Breast epithelium (tissue), 4 donors: ENCODE measurements at regions not wholly inside any gene's neighbourhood (a gene's known extent, or its start where the extent isn't known, plus 50 kb on each side); places are given as distances from the start of the nearest gene placed in this dataset.

ENCODE experiments used
- DNase-seq, 2 donors: peaks; one replicate each; pipeline ENCODE4 v3.0.0-alpha.2; 2019; ENCODE audit warnings: low spot score in 2 of 2
- H3K27ac ChIP-seq, 2 donors: fragments of 200-600 bp; sonication (generic) in 1 of 2; one replicate each; pipeline ENCODE4 v1.5.1; 2016 to 2019; ENCODE audit warnings: mild to moderate bottlenecking in 1 of 2
- H3K27me3 ChIP-seq, 2 donors: fragments of 200-600 bp; sonication (generic) in 1 of 2; one replicate each; pipeline versions ENCODE4 v1.5.1 to v1.6.0; 2017 to 2019; ENCODE audit warnings: control low read depth in 1 of 2, mild to moderate bottlenecking in 1 of 2
- H3K36me3 ChIP-seq: fragments of 200-600 bp; one replicate; pipeline ENCODE4 v1.5.1; 2019
- H3K4me1 ChIP-seq, 2 donors: fragments of 200-600 bp; sonication (generic); one replicate each; pipeline ENCODE4 v1.5.1; 2016 to 2019; ENCODE audit warnings: control low read depth in 1 of 2
- H3K4me3 ChIP-seq, 3 donors: fragments of 200-600 bp; sonication (generic); 1 replicate in 2 of 3; 2 replicates in 1 of 3; pipeline ENCODE4 v1.5.1; 2016 to 2019; ENCODE audit warnings: mild to moderate bottlenecking in 3 of 3, moderate library complexity in 2 of 3
- H3K9me3 ChIP-seq, 2 donors: fragments of 200-600 bp; sonication (generic) in 1 of 2; one replicate each; pipeline ENCODE4 v1.5.1; 2016 to 2019; ENCODE audit warnings: control low read depth in 1 of 2
- CTCF ChIP-seq, 3 donors: fragments of 450-650 bp; IDR thresholded peaks; one replicate each; pipeline ENCODE4 v1.5.1; 2016 to 2017; ENCODE audit warnings: antibody characterized with exemption in 3 of 3, mild to moderate bottlenecking in 3 of 3, moderate library complexity in 3 of 3
- POLR2A ChIP-seq: fragments of 450-650 bp; IDR thresholded peaks from one replicate; pipeline ENCODE4 v1.6.1; 2016; ENCODE audit warnings: antibody characterized with exemption, mild to moderate bottlenecking, moderate library complexity
- POLR2AphosphoS5 ChIP-seq, 3 donors: sonication (generic); formaldehyde crosslinking; IDR thresholded peaks; one replicate each; pipeline ENCODE4 v1.6.1; 2017; ENCODE audit warnings: antibody characterized with exemption in 3 of 3
- intact Hi-C: fragments of 100-400 bp; cut with DNase I; formaldehyde crosslinking; loops from one replicate; pipeline ENCODE4 v1.15.1; 2023; ENCODE audit warnings: low total_unique reads

GRCh38 chr10:58107506-58107905 lies 160.2 kb downstream of the IPMK start:
- no peak for DNase-seq
- intact Hi-C loops = no loop called here
- Histone ChIP-seq H3K9me3 (no peaks in the 10 kb centered on the region), H3K4me1 (no peaks in the 10 kb centered on the region), H3K4me3 (no peak overlapping the region), H3K36me3 (no peaks in the 10 kb centered on the region), H3K27me3 (peaks cover 0 to 5% of the 10 kb centered on the region in 2 donors), H3K27ac (no peak overlapping the region)
- TF ChIP-seq CTCF (IDR thresholded peaks at IDR 0.05) = no peak

- Histone ChIP-seq H3K36me3 (no peaks in the 10 kb centered on the region), H3K4me3 (no peak overlapping the region), H3K27ac (no peak overlapping the region), H3K27me3 (peaks cover 0 to 5% of the 10 kb centered on the region in 2 donors), H3K4me1 (no peaks in the 10 kb centered on the region), H3K9me3 (no peaks in the 10 kb centered on the region)
- TF ChIP-seq POLR2AphosphoS5 (IDR thresholded peaks at IDR 0.05) = no peak
- TF ChIP-seq CTCF (IDR thresholded peaks at IDR 0.05) = no peak
- no peak for TF ChIP-seq POLR2A
- DNase-seq = no peak
- intact Hi-C loops = no loop called here
These were observed 161.3 kb downstream of the IPMK start for GRCh38 chr10:58106211-58107035.

GRCh38 chr10:58104351-58104751 lies 163.3 kb downstream of the IPMK start:
- DNase-seq = no peak
- H3K27ac ChIP-seq = no peak overlapping the region
- H3K4me1 ChIP-seq = no peaks in the 10 kb centered on the region
- H3K9me3 ChIP-seq = no peaks in the 10 kb centered on the region
- H3K4me3 ChIP-seq = no peak overlapping the region
- intact Hi-C loops = no loop called here
- no peaks in the 10 kb centered on the region for H3K36me3 ChIP-seq
- H3K27me3 ChIP-seq = peaks cover 0 to 1% of the 10 kb centered on the region in 2 donors
- TF ChIP-seq POLR2AphosphoS5 (IDR thresholded peaks at IDR 0.05) = no peak
- TF ChIP-seq CTCF (IDR thresholded peaks at IDR 0.05) = no peak
- TF ChIP-seq POLR2A = no peak

- H3K9me3 ChIP-seq = no peaks in the 10 kb centered on the region
- H3K4me1 ChIP-seq = no peaks in the 10 kb centered on the region
- H3K27ac ChIP-seq = no peak overlapping the region
- intact Hi-C loops = no loop called here
- no peaks in the 10 kb centered on the region for H3K36me3 ChIP-seq
- H3K27me3 ChIP-seq = no peaks in the 10 kb centered on the region
- TF ChIP-seq POLR2AphosphoS5 (IDR thresholded peaks at IDR 0.05) (no peak), POLR2A (no peak), CTCF (IDR thresholded peaks at IDR 0.05) (no peak)
- DNase-seq = no peak
- H3K4me3 ChIP-seq = no peak overlapping the region
These were observed 164.8 kb downstream of the IPMK start for GRCh38 chr10:58102897-58103296.

GRCh38 chr10:58101682-58102081 lies 166.0 kb downstream of the IPMK start:
- DNase-seq = no peak
- no peaks in the 10 kb centered on the region for H3K27me3 ChIP-seq
- intact Hi-C loops = no loop called here
- no peak overlapping the region for H3K27ac ChIP-seq
- H3K36me3 ChIP-seq = no peaks in the 10 kb centered on the region
- no peak for TF ChIP-seq CTCF (IDR thresholded peaks at IDR 0.05)
- no peak for TF ChIP-seq POLR2A
- TF ChIP-seq POLR2AphosphoS5 (IDR thresholded peaks at IDR 0.05) = no peak
- no peaks in the 10 kb centered on the region for H3K9me3 ChIP-seq
- no peak overlapping the region for H3K4me3 ChIP-seq
- H3K4me1 ChIP-seq = no peaks in the 10 kb centered on the region
